ENCODE measurements at regions not wholly inside any gene's neighbourhood (a gene's known extent, or its start where the extent isn't known, plus 50 kb on each side); places are given as distances from the start of the nearest gene placed in this dataset.

GRCh38 chr14:71343724-71344123, 436.5 kb downstream of the PCNX1 start:
- Histone ChIP-seq H3K9me3 (ENCODE audit: insufficient read depth, low read depth, low read length) (no peaks in the 10 kb centered on the region), H4K20me1 (ENCODE audit: insufficient read depth, low read length, poor library complexity, severe bottlenecking) (peaks cover 62% of the 10 kb centered on the region), H3K4me3 (ENCODE audit: low read length, poor library complexity, severe bottlenecking) (no peak overlapping the region), H3K27me3 (ENCODE audit: insufficient read depth, low read length, poor library complexity, severe bottlenecking) (no peaks in the 10 kb centered on the region), H3K9me2 (replicated peaks; ENCODE audit: low read depth, low read length) (no peaks in the 10 kb centered on the region), H3K9ac (ENCODE audit: low read depth, low read length, poor library complexity, severe bottlenecking) (no peak overlapping the region), H3K4me1 (ENCODE audit: insufficient read depth, low read length, poor library complexity, severe bottlenecking) (peaks cover 7% of the 10 kb centered on the region), H3K4me2 (ENCODE audit: low read depth, low read length, poor library complexity, severe bottlenecking) (no peak overlapping the region), H3F3A (ENCODE audit: low read depth) (no peaks in the 10 kb centered on the region), H2AFZ (ENCODE audit: low read length) (no peak overlapping the region), H3K36me3 (ENCODE audit: insufficient read depth, low read length) (peaks cover 7% of the 10 kb centered on the region; the same call in 1 of the 2 replicates), H3K79me2 (ENCODE audit: insufficient read depth, low read length) (peaks cover 97% of the 10 kb centered on the region)
- TF ChIP-seq EZH2phosphoT487 (IDR thresholded peaks at IDR 0.05; ENCODE audit: borderline replicate concordance): no peak

GRCh38 chr14:71344506-71344905, 437.2 kb downstream of the PCNX1 start:
- Histone ChIP-seq H3K36me3 (ENCODE audit: insufficient read depth, low read length) (peaks cover 7% of the 10 kb centered on the region; the same call in 1 of the 2 replicates), H3F3A (ENCODE audit: low read depth) (no peaks in the 10 kb centered on the region), H3K9ac (ENCODE audit: low read depth, low read length, poor library complexity, severe bottlenecking) (no peak overlapping the region), H4K20me1 (ENCODE audit: insufficient read depth, low read length, poor library complexity, severe bottlenecking) (peaks cover 69% of the 10 kb centered on the region), H3K9me2 (replicated peaks; ENCODE audit: low read depth, low read length) (no peaks in the 10 kb centered on the region), H3K79me2 (ENCODE audit: insufficient read depth, low read length) (peaks cover 97% of the 10 kb centered on the region), H3K27me3 (ENCODE audit: insufficient read depth, low read length, poor library complexity, severe bottlenecking) (no peaks in the 10 kb centered on the region), H3K4me1 (ENCODE audit: insufficient read depth, low read length, poor library complexity, severe bottlenecking) (peaks cover 14% of the 10 kb centered on the region), H3K9me3 (ENCODE audit: insufficient read depth, low read depth, low read length) (no peaks in the 10 kb centered on the region), H3K4me2 (ENCODE audit: low read depth, low read length, poor library complexity, severe bottlenecking) (no peak overlapping the region), H2AFZ (ENCODE audit: low read length) (no peak overlapping the region), H3K4me3 (ENCODE audit: low read length, poor library complexity, severe bottlenecking) (no peak overlapping the region)
- TF ChIP-seq CTCF (conservative IDR thresholded peaks at IDR 0.05; ENCODE audit: low read length) (no peak), EZH2phosphoT487 (IDR thresholded peaks at IDR 0.05; ENCODE audit: borderline replicate concordance) (no peak)

- Histone ChIP-seq H3K79me2 (ENCODE audit: insufficient read depth, low read length) (peaks cover 97% of the 10 kb centered on the region), H3K4me2 (ENCODE audit: low read depth, low read length, poor library complexity, severe bottlenecking) (no peak overlapping the region), H3K27me3 (ENCODE audit: insufficient read depth, low read length, poor library complexity, severe bottlenecking) (no peaks in the 10 kb centered on the region), H3K4me1 (ENCODE audit: insufficient read depth, low read length, poor library complexity, severe bottlenecking) (peaks cover 16% of the 10 kb centered on the region), H2AFZ (ENCODE audit: low read length) (no peak overlapping the region), H3K9me3 (ENCODE audit: insufficient read depth, low read depth, low read length) (no peaks in the 10 kb centered on the region), H3K9ac (ENCODE audit: low read depth, low read length, poor library complexity, severe bottlenecking) (no peak overlapping the region), H4K20me1 (ENCODE audit: insufficient read depth, low read length, poor library complexity, severe bottlenecking) (peaks cover 60% of the 10 kb centered on the region), H3K4me3 (ENCODE audit: low read length, poor library complexity, severe bottlenecking) (no peak overlapping the region), H3F3A (ENCODE audit: low read depth) (no peaks in the 10 kb centered on the region), H3K36me3 (ENCODE audit: insufficient read depth, low read length) (peaks cover 7% of the 10 kb centered on the region; the same call in 1 of the 2 replicates), H3K9me2 (replicated peaks; ENCODE audit: low read depth, low read length) (no peaks in the 10 kb centered on the region)
- no peak for TF ChIP-seq EZH2phosphoT487 (IDR thresholded peaks at IDR 0.05; ENCODE audit: borderline replicate concordance)
- no peak for TF ChIP-seq CTCF (conservative IDR thresholded peaks at IDR 0.05; ENCODE audit: low read length)
These were observed 439.4 kb downstream of the PCNX1 start for GRCh38 chr14:71346685-71347084.

- TF ChIP-seq EZH2phosphoT487 (IDR thresholded peaks at IDR 0.05; ENCODE audit: borderline replicate concordance) (no peak), CTCF (conservative IDR thresholded peaks at IDR 0.05; ENCODE audit: low read length) (no peak)
- Histone ChIP-seq H3K4me3 (ENCODE audit: low read length, poor library complexity, severe bottlenecking) (no peak overlapping the region), H3K79me2 (ENCODE audit: insufficient read depth, low read length) (peaks cover 97% of the 10 kb centered on the region), H4K20me1 (ENCODE audit: insufficient read depth, low read length, poor library complexity, severe bottlenecking) (peaks cover 57% of the 10 kb centered on the region), H3K27me3 (ENCODE audit: insufficient read depth, low read length, poor library complexity, severe bottlenecking) (no peaks in the 10 kb centered on the region), H3K4me2 (ENCODE audit: low read depth, low read length, poor library complexity, severe bottlenecking) (no peak overlapping the region), H3K36me3 (ENCODE audit: insufficient read depth, low read length) (peaks cover 7% of the 10 kb centered on the region; the same call in 1 of the 2 replicates), H3K9me2 (replicated peaks; ENCODE audit: low read depth, low read length) (no peaks in the 10 kb centered on the region), H3F3A (ENCODE audit: low read depth) (no peaks in the 10 kb centered on the region), H3K4me1 (ENCODE audit: insufficient read depth, low read length, poor library complexity, severe bottlenecking) (peaks cover 16% of the 10 kb centered on the region), H3K9me3 (ENCODE audit: insufficient read depth, low read depth, low read length) (no peaks in the 10 kb centered on the region), H3K9ac (ENCODE audit: low read depth, low read length, poor library complexity, severe bottlenecking) (no peak overlapping the region), H2AFZ (ENCODE audit: low read length) (no peak overlapping the region)
These were observed 441.1 kb downstream of the PCNX1 start for GRCh38 chr14:71348394-71348793.

Measured in Loucy (cell line).